ENCODE measurements at regions not wholly inside any gene's neighbourhood (a gene's known extent, or its start where the extent isn't known, plus 50 kb on each side); places are given as distances from the start of the nearest gene placed in this dataset.
"Not testable (repeated sequence)": the region's sequence is repeated elsewhere in the genome, so short reads cannot be mapped to it uniquely, and the experiment has no call there.

DNA sequence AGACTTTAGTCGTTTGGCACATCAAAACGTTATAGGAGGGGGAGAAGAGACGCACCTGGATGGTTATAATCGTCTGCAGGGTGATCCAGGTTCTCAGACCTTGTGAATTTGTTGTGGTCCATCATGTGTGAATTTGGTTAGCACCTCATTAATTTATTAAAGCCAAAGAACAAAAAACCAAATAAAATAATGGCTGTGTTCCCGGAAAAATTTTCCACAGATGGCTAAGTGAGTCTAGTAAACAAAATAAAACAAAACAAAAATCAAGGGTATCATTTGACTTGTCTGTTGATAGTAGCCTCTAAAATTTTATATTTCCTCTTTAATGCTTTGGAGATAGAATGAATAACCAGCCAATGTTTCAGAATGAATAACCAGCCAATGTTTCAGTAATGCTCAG lies 119.7 kb downstream of the ACTBL2 start:
- Mint-ChIP-seq H3K4me3 (no peak overlapping the region), H3K9me3 (no peaks in the 10 kb centered on the region)

GRCh38 chr5:57360871-57361270 lies 121.7 kb downstream of the ACTBL2 start:
- H3K4me3 Mint-ChIP-seq: no peak overlapping the region
- no peaks in the 10 kb centered on the region for H3K9me3 Mint-ChIP-seq
- H3K4me1 Mint-ChIP-seq (ENCODE audit: low read depth): no peaks in the 10 kb centered on the region
- H3K27ac Mint-ChIP-seq: no peak overlapping the region
- no peaks in the 10 kb centered on the region for H3K36me3 Mint-ChIP-seq (ENCODE audit: low read depth)
- H3K27me3 Mint-ChIP-seq (ENCODE audit: low read depth): no peaks in the 10 kb centered on the region

More for the DNA sequence above, 119.7 kb downstream of the ACTBL2 start:
- Mint-ChIP-seq H3K4me1 (ENCODE audit: low read depth) (no peaks in the 10 kb centered on the region), H3K36me3 (ENCODE audit: low read depth) (no peaks in the 10 kb centered on the region), H3K27me3 (ENCODE audit: low read depth) (no peaks in the 10 kb centered on the region), H3K27ac (no peak overlapping the region)

- H3K4me1 Mint-ChIP-seq (ENCODE audit: low read depth): no peaks in the 10 kb centered on the region
- no peaks in the 10 kb centered on the region for H3K27me3 Mint-ChIP-seq (ENCODE audit: low read depth)
- H3K36me3 Mint-ChIP-seq (ENCODE audit: low read depth): no peaks in the 10 kb centered on the region
Observed at GRCh38 chr5:57358796-57359592, 123.6 kb downstream of the ACTBL2 start.

DNA sequence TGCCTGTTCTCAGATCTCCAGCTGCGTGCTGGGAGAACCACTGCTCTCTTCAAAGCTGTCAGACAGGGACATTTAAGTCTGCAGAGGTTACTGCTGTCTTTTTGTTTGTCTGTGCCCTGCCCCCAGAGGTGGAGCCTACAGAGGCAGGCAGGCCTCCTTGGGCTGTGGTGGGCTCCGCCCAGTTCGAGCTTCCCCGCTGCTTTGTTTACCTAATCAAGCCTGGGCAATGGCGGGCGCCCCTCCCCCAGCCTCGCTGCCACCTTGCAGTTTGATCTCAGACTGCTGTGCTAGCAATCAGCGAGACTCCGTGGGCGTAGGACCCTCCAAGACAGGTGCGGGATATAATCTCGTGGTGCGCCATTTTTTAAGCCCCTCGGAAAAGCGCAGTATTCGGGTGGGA lies 125.8 kb downstream of the ACTBL2 start:
- not testable (repeated sequence) for H3K4me3 Mint-ChIP-seq; H3K4me1 Mint-ChIP-seq (ENCODE audit: low read depth); H3K9me3 Mint-ChIP-seq; H3K36me3 Mint-ChIP-seq (ENCODE audit: low read depth); H3K27me3 Mint-ChIP-seq (ENCODE audit: low read depth); H3K27ac Mint-ChIP-seq

More at GRCh38 chr5:57358796-57359592, 123.6 kb downstream of the ACTBL2 start:
- no peak overlapping the region for H3K27ac Mint-ChIP-seq
- H3K9me3 Mint-ChIP-seq: no peaks in the 10 kb centered on the region
- no peak overlapping the region for H3K4me3 Mint-ChIP-seq

- Mint-ChIP-seq H3K4me1 (ENCODE audit: low read depth) (no peaks in the 10 kb centered on the region), H3K27ac (no peak overlapping the region), H3K9me3 (no peaks in the 10 kb centered on the region), H3K27me3 (ENCODE audit: low read depth) (peaks cover 5% of the 10 kb centered on the region), H3K36me3 (ENCODE audit: low read depth) (no peaks in the 10 kb centered on the region), H3K4me3 (no peak overlapping the region)
Observed at GRCh38 chr5:57349214-57349613, 133.4 kb downstream of the ACTBL2 start.

DNA sequence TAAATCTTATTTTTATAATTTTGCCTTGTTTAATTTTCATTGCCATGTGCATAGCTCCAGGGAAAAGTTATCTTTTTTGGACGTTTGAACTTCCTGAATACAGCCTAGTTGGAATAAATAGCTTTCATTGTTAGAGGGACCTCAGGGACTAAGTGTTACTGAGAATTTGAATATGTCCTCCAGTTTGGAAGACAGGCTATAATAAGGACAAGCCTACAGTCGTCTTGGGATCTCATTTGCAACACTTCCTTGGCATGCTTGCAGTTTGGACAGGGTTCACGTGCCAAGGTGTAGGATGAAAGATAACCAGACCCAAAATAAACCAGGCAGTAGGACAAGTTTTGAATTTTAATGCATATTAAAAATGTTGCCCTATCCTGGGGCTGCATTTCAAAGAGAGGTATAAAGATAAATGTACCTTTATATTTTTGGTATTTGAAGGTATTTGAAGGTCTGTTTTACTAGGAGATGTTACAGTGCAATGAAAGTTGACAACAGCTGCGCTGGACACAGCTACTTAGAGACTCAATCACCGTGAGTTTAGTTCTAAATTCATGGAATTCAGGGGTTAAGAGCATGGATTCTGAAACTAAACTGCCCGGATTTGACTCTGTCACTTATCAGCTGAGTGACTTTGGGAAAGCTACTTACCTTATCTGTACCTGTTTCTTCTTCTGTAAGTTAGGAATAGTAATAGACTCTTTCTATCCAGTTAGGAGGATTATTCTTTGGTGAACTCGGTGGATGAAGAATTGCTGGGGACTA lies 134.1 kb downstream of the ACTBL2 start:
- Mint-ChIP-seq H3K4me1 (ENCODE audit: low read depth) (no peaks in the 10 kb centered on the region), H3K27me3 (ENCODE audit: low read depth) (peaks cover 5% of the 10 kb centered on the region), H3K27ac (no peak overlapping the region), H3K9me3 (no peaks in the 10 kb centered on the region), H3K4me3 (no peak overlapping the region), H3K36me3 (ENCODE audit: low read depth) (no peaks in the 10 kb centered on the region)

- H3K36me3 Mint-ChIP-seq (ENCODE audit: low read depth): no peaks in the 10 kb centered on the region
- no peaks in the 10 kb centered on the region for H3K4me1 Mint-ChIP-seq (ENCODE audit: low read depth)
- H3K27me3 Mint-ChIP-seq (ENCODE audit: low read depth): peaks cover 5% of the 10 kb centered on the region
- no peaks in the 10 kb centered on the region for H3K9me3 Mint-ChIP-seq
- no peak overlapping the region for H3K4me3 Mint-ChIP-seq
- H3K27ac Mint-ChIP-seq: no peak overlapping the region
Observed at GRCh38 chr5:57346328-57346727, 136.3 kb downstream of the ACTBL2 start.

- Mint-ChIP-seq H3K36me3 (ENCODE audit: low read depth) (no peaks in the 10 kb centered on the region), H3K4me3 (no peak overlapping the region), H3K9me3 (no peaks in the 10 kb centered on the region), H3K4me1 (ENCODE audit: low read depth) (no peaks in the 10 kb centered on the region), H3K27ac (no peak overlapping the region), H3K27me3 (ENCODE audit: low read depth) (peaks cover 5% of the 10 kb centered on the region)
Observed at GRCh38 chr5:57341380-57341979, 141.1 kb downstream of the ACTBL2 start.

- Mint-ChIP-seq H3K9me3 (no peaks in the 10 kb centered on the region), H3K36me3 (ENCODE audit: low read depth) (no peaks in the 10 kb centered on the region), H3K27ac (no peak overlapping the region), H3K4me3 (no peak overlapping the region), H3K27me3 (ENCODE audit: low read depth) (no peaks in the 10 kb centered on the region), H3K4me1 (ENCODE audit: low read depth) (no peaks in the 10 kb centered on the region)
Observed at GRCh38 chr5:57340681-57341080, 141.9 kb downstream of the ACTBL2 start.

DNA sequence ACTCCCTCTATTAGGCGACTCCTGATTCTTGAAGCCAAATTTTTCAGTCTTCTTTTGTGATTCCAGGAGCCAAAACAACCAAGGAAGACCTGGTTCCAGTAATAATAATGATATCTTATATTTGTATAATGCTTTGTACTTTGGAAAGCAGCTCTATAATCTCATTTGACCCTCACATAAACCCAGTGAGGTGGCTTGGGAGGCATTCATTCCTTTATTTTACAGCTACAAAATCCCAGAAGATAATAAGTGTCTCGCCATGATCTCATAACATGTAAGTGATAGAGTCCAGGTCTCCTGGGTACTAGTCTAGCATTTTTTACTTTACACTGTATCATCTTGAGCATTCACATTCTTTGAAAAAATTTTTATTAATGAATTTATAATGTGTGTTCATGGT lies 143.1 kb downstream of the ACTBL2 start:
- no peaks in the 10 kb centered on the region for H3K27me3 Mint-ChIP-seq (ENCODE audit: low read depth)
- H3K27ac Mint-ChIP-seq: no peak overlapping the region
- no peaks in the 10 kb centered on the region for H3K36me3 Mint-ChIP-seq (ENCODE audit: low read depth)
- H3K4me1 Mint-ChIP-seq (ENCODE audit: low read depth): no peaks in the 10 kb centered on the region
- H3K9me3 Mint-ChIP-seq: no peaks in the 10 kb centered on the region
- H3K4me3 Mint-ChIP-seq: no peak overlapping the region

DNA sequence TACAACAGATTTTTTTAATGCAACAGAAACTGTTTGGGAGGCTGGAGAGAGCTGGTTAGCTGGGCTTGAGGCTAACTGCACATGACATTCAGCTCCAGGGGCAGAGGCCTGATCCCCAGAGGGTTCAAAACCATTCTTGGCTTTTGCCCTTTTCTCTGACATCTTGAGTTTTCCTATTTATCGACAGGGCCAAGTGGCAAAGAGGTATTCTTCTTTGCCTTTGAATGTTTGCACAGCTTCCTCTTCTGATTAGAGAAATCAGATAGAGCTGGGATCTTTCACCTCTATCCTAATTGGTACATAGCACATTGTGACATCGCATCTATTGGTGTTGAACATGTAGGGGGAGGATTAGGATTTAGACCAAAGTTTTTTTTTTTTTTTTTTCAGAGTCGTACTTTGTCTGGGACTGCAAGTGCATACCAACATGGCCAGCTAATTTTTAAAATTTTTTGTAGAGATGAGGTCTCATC lies 143.7 kb downstream of the ACTBL2 start:
- no peak overlapping the region for H3K27ac Mint-ChIP-seq
- H3K9me3 Mint-ChIP-seq: no peaks in the 10 kb centered on the region
- no peaks in the 10 kb centered on the region for H3K36me3 Mint-ChIP-seq (ENCODE audit: low read depth)
- no peak overlapping the region for H3K4me3 Mint-ChIP-seq
- no peaks in the 10 kb centered on the region for H3K27me3 Mint-ChIP-seq (ENCODE audit: low read depth)
- H3K4me1 Mint-ChIP-seq (ENCODE audit: low read depth): no peaks in the 10 kb centered on the region

DNA sequence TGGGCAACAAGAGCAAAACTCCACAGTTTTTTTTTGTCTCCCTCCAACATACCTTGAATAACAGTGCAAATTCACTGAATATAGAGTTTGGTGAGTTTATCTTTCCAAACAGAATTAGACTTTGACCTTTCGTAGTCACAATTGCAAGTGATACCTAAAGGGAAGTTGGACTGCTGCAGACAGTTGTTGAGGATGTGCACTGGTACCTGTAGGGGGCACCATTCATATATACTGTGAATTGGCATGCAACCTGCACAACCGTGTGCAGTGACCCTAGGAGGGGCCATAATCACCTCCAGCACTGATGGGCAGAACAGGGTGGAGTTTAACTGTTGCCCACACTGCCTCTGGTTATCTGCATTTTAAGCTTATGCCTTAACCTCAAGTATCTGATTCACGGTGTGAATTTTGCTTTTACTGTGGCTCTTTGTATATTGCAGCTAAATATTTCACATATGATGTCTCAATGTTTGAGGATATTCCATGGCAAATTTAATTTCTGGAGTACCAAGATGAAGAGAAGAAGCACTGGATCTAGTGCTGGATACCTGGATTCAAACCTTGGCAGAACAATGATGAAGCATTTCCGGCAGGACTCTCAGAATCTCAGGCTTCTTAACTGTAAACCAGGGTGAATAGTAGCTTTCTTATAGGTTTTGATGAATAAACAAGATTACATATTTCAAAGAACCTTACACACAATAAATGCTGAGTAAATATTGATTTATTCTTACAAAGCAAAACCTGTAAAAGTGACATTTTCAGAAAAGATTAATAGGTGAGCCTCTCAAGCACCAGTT lies 144.3 kb downstream of the ACTBL2 start:
- Mint-ChIP-seq H3K9me3 (no peaks in the 10 kb centered on the region), H3K4me1 (ENCODE audit: low read depth) (no peaks in the 10 kb centered on the region), H3K27me3 (ENCODE audit: low read depth) (no peaks in the 10 kb centered on the region), H3K36me3 (ENCODE audit: low read depth) (no peaks in the 10 kb centered on the region), H3K27ac (no peak overlapping the region), H3K4me3 (no peak overlapping the region)

- H3K4me3 Mint-ChIP-seq: no peak overlapping the region
- no peaks in the 10 kb centered on the region for H3K4me1 Mint-ChIP-seq (ENCODE audit: low read depth)
- H3K36me3 Mint-ChIP-seq (ENCODE audit: low read depth): no peaks in the 10 kb centered on the region
- H3K27ac Mint-ChIP-seq: no peak overlapping the region
- H3K27me3 Mint-ChIP-seq (ENCODE audit: low read depth): no peaks in the 10 kb centered on the region
- H3K9me3 Mint-ChIP-seq: no peaks in the 10 kb centered on the region
Observed at GRCh38 chr5:57335092-57335660, 147.4 kb downstream of the ACTBL2 start.

GRCh38 chr5:57334475-57334874 lies 148.1 kb downstream of the ACTBL2 start:
- Mint-ChIP-seq H3K4me3 (no peak overlapping the region), H3K27me3 (ENCODE audit: low read depth) (no peaks in the 10 kb centered on the region), H3K27ac (no peak overlapping the region), H3K9me3 (no peaks in the 10 kb centered on the region), H3K36me3 (ENCODE audit: low read depth) (no peaks in the 10 kb centered on the region), H3K4me1 (ENCODE audit: low read depth) (no peaks in the 10 kb centered on the region)
